GM18867 (cell line): ENCODE measurements at regions not wholly inside any gene's neighbourhood (a gene's known extent, or its start where the extent isn't known, plus 50 kb on each side); places are given as distances from the start of the nearest gene placed in this dataset.
"Not testable (repeated sequence)": the region's sequence is repeated elsewhere in the genome, so short reads cannot be mapped to it uniquely, and the experiment has no call there.

Source experiments
- ATAC-seq: cut with Tn5 transposase; IDR thresholded peaks from one replicate; pipeline ENCODE4 v1.9.1; 2021; ENCODE audit warnings: mild to moderate bottlenecking, moderate library complexity; ENCODE audit not compliant: unreplicated experiment

DNA sequence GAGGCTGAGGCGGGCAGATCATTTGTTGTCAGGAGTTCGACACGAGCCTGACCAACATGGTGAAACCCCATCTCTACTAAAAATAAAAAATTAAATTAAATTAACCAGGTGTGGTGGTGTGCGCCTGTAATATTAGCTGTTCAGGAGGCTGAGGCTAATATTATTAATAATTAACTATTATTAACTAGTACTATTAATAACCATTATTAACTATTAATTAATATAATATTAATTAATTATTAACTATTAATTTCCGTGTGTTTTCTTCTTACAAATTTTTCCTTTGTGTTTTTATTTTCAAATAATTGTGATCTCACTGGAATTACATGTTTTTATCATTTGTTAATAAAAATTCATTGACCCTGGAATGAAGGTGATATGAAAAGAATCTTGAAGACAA is 557.4 kb upstream of the ADGRB3 start:
- ATAC-seq: no peak

DNA sequence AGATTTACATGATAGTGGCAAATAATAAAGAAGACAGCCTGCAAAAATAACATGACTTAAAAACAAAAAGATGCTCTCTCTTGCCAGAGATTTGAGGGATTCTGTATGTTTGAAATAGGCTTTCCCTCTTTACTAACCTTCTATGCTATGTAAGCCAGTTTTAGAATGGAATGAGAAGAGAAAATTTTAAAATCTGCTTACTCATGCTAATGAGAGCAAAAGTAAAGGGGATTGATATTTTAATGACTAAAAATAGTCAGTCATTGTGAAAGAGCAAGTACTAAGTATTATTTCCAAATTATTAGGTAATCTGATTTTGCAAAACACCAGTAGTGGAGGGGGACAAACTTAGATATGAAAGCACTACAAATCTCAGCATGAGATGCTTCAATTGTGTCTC is 563.3 kb upstream of the ADGRB3 start:
- ATAC-seq: no peak

DNA sequence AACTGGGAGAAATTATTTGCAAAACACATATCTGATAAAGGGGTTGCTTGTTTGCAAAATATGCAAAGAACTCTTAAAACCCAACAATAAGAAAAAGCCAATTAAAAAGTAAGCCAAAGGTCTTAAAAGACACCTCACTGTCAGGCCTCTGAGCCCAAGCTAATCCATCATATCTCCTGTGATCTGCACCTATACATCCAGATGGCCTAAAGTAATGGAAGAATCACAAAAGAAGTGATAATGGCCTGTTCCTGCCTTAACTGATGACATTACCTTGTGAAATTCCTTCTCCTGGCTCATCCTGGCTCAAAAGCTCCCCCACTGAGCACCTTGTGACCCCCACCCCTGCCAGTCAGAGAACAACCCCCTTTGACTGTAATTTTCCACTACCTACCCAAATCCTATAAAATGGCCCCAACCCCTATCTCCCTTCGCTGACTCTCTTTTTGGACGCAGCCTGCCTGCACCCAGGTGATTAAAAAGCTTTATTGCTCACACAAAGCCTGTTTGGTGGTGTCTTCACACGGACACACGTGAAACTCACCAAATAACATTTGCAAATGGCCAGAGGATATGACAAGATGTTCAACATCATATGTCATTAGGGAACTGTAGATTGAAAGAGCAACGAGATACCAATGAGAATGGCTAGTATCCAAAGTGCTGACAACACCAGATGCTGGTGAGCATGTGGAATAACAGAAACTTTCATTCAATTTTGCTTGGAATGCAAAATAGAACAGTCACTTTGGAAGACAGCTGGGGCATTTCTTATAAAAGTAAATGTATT is 565.0 kb upstream of the ADGRB3 start:
- ATAC-seq: no peak

DNA sequence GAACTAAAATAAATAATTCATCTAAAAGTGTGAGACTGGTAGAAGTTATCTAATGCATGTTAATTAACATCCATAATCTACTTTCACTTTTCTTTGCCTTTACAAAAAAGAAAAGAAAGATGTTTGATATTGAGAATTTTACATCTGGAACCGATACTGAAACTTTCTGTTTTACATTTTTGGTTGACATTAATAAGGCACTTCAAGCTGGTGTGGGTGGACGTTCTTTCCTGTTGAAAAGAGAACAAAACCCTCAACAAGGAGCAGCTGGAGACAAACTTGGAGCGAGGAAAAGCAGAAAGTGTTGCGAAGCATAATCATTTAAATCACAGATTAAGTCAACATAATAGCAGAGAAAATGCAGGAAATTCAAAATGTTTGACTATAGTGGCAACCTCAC is 575.2 kb upstream of the ADGRB3 start:
- peak; percentile 86 for ATAC-seq

DNA sequence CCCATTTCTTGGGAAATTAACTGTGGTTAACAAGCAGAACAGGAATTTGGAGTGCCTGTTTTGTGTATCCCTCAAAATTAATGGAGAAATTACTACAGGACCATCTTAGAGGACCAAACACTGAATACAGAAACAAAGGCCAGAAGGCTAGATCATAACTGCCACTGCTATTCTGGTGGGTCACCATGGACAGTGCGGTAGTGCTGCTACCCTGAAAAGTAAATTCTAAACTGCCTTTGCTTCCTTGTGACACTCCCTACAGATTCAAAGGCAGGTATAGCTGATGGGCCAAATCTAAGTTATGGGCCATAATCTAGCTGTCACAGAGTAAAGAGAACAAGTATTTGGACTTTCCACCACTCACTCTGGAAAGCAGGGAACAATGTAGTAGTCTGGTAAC is 575.8 kb upstream of the ADGRB3 start:
- peak; percentile 34 for ATAC-seq

DNA sequence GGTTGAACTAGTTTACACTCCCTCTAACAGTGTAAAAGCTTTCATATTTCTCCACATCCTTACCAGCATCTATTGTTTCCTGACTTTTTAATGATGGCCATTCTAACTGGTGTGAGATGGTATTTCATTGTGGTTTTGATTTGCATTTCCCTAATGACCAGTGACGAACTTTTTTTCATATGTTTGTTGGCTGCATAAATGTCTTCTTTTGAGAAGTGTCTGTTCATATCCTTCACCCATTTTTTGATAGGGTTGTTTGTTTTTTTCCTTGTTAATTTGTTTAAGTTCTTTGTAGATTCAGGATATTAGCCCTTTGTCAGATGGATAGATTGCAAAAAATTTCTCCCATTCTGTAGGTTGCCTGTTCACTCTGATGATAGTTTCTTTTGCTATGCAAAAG is 578.5 kb upstream of the ADGRB3 start:
- ATAC-seq: not testable (repeated sequence)

DNA sequence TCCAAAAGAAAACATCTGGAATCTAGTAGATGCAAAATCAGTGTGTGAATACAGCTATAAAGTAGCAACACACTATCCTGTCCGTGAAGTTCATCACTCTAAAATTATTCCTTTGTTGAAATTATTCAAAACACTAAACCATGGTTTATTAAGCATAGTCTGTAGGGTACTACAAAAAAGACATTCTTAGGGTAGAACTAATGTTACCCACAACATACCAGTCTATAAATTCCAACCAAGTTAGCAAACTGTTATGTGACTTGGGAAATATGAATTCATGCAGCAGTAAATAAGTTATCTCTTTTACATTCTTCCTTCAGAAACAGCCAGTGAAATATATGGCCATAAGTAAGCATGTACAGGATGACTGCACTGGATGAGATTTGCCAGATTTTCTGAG is 580.3 kb upstream of the ADGRB3 start:
- ATAC-seq: no peak

DNA sequence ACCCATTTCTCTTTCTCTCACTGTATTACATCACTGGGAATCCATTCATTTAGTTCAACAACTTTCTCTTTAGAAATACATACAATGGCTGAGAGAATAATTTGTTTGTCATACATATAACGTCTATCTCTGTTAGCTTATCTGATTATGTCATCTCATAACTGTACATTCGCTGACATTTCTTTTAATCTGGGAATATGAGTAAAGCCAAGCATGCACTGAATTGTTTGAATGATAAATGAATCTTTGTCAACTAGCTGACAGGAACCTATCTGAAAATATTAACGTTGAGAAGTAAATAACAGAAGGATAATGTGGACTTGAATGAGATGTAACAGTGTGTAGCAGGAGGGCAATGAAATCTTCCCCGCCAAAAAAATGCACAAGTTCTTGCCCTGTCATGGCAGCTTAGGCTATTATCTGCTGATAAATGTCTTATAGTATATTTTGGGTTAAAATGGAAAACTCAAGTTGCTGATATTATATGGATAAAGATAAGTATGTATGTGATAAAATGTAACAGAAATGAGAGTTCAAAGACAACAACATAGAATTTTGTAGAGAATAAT is 581.2 kb upstream of the ADGRB3 start:
- no peak for ATAC-seq

DNA sequence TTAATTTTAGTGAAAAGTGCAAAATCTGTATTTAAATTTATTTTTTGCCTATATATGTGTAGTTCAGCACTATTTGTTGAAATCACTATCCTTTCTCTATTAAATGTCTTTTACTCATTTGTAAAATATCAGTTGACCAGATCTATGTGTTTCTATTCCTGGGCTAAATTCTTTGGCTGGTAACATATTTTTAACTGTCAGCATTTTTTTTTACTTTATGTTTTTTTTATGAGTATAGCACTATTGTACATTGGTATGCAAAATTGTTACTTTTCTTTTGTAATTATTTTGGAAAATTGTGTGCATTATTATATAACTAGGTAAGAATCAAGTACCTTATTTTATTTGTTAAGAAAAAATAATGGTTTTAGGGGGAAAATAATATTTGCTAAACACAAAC is 582.8 kb upstream of the ADGRB3 start:
- ATAC-seq: no peak

DNA sequence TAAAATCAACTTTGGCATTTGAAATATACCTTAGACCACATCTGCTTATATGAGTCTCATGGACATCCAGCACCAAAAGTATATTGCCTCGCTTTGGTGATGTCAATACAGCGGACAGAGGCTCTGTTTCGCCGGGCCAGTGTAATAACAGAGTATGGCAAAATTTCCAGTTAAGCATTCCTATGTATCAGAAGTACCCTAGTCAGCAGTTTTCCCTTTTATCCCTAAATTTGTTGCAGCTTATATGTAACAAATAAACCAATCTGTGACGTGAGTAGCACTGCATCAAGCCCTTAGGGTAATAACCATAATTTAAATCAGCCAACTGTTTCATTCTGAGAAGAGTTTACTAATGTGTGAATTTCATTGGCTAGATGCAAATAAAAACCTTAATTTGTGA is 585.5 kb upstream of the ADGRB3 start:
- no peak for ATAC-seq

DNA sequence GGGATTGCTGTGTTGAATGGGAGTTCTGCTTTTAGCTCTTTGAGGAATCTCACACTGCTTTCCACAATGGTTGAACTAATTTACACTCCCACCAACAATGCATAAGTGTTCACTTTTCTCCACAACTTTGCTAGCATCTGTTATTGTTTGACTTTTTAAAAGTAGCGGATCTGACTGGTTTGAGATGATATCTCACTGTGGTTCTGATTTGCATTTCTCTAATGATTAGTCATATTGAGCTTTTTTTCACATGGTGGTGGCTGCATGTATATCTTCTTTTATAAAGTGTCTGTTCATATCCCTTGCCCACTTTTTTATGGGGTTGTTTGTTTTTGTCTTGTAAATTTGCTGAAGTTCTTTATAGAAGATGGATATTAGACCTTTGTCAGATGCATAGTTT is 588.3 kb upstream of the ADGRB3 start:
- no peak for ATAC-seq

DNA sequence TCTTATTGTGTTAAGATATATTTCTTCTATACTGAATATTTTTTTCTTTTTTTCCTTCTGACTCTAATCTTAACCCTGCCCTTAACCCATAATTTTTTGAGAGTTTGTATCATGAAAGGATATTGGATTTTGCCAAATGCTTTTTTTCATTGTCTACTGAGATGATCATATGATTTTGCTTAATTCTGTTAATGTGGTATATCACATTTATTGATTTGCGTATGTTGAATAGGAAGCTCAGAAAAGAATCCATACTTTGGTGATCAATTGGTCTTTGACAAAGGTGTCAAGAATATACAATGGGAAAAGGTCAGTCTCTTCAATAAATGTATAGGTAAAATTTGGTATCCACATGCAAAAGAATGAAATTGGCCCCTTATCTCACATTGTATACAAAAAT is 588.8 kb upstream of the ADGRB3 start:
- no peak for ATAC-seq

DNA sequence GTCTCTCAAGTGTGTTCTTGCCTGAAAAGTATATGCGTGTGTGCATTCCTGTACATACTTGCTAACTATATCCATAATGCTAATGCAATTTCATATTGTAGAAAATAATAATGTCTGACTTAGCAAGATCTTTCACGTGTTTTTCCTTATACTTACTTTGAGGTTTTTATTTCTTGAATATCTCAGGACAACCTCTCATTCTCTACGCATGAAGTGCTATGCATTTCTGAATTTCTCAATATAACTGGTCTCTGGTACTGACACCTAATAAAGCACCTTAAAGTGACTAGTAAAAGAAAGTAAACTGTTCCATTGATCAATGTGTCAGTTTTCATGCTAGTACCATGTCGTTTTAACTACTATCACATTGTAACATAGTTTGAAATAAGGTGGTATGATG is 589.9 kb upstream of the ADGRB3 start:
- no peak for ATAC-seq

DNA sequence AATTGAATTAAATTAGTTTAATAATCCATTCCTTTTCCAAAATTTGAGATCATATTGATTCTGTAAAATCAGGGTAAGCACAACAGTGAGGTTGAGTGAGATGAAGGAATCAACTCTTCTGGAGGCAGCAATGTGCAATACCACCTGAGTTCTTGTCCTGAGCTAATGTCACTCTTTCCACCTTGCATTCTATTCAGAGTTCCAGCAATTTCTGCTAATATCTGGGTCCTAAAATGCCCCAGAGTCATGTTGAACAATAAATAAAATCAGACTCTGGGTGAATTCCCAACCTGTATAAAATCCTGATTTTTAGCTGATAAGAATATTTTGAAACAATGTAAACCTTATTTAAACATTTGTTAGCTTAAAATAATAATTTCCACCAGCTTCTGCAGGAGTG is 590.8 kb upstream of the ADGRB3 start:
- no peak for ATAC-seq

DNA sequence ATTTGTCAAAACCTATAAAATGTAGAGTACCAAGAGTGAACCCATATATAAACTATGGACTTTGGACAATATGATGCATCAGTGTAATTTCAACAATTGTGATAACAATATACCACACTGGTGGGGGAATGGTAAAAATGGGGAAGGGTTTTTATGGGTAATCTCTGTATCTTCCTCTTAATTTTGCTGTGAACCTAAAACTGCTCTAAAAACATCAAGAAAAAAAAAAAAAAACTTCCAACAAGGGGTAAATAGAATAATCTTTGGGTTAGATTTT is 592.0 kb upstream of the ADGRB3 start:
- no peak for ATAC-seq

DNA sequence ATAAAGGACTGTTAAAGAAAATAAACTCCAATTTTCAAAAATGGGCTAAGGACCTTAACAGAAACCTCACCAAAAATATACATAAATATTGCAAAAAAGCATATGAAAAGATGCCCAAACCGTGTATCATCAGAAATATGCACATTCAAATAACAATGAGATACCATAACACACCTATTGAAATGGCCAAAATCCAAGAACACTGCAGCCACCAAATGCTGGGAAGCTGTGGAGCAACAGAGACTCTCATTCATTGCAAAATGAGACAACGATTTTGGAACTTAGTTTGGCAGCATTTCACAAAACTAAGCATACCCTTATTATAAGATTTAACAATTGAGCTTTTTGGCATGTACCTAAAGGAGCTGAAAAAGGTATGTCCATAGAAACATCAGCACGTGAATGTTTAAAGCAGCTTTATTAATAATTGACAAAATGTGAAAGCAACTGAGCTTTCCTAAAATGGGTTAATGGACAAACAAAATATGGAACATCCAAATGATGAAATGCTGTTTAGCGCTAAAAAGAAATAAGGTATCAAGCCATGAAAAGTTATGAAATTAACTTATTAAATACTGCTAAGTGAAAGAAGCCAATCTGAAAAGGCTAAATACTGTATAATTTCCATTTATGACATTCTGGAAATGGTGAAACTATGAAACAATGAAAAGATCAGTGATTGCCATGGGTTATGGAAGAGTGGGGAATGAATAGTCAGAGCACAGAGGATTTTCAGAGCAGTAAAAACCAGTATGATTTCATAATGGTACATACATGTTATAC is 592.6 kb upstream of the ADGRB3 start:
- ATAC-seq: no peak

DNA sequence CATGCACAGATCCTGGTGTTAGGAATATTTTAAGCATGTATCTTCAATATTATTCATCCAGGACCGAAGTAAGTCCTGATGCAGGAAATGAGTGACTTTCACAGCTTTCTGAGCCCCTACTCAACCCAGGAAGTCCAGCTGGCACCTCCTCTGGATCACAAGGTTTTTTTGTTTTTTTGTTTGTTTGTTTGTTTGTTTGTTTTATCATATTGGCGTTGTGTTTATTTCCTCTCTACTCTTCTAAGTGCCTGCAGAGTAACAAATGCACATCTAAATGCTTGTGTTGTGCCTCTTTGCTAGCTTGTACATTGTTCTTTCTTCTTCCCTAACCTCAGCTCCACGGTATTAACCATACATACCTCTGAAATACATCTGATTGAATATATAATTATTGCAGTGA is 594.3 kb upstream of the ADGRB3 start:
- no peak for ATAC-seq

DNA sequence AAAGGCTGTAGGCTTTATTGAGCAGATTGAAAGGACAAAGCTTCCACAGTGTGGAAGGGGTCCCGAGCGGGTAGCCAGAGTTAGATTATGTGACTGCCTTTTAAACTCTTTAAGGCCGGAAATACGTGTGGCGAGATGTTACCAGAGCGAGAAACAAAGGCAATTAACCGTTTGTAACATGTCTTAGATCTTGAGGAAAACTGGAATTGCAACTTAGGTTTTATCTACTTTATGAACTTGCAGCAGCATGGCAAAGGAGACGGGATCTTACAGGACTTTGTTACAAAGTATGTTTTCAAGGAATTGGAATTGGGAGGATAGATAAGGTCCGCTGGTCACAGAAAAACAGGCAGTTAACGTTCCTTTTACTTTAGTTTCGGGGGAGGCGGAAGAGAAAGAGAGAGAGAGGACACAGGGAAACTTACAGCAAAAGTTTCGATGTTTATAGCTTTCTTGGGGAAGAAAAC is 594.7 kb upstream of the ADGRB3 start:
- ATAC-seq: no peak

DNA sequence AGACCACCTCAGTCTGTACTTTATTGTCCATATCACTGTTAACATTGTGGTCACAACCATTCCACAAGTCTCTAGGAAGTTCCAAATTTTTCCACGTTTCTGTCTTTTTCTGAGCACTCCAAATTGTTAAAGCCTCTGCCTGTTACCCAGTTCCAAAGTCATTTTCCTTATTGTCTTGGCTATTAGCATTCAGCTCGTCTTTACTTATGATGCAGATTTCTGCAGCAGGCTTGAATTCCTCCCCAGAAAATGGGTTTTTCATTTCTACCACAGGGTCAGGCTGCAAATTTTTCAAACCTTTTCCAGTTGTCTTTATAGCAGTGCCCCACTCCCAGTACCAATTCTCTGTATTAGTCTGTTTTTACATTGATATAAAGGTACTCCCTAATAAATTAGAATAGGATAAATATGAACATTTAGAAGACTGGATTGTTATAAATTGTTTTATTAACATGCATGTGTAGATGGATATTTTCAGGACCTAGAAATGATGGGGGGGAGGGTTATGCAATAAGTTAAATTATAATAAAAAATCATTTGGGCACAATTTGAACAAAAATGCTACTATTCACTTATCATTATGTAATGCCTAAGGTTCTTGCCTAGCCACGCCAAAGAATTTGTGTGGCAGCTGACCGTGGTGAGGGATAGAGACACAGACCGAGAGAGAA is 595.3 kb upstream of the ADGRB3 start:
- no peak for ATAC-seq

DNA sequence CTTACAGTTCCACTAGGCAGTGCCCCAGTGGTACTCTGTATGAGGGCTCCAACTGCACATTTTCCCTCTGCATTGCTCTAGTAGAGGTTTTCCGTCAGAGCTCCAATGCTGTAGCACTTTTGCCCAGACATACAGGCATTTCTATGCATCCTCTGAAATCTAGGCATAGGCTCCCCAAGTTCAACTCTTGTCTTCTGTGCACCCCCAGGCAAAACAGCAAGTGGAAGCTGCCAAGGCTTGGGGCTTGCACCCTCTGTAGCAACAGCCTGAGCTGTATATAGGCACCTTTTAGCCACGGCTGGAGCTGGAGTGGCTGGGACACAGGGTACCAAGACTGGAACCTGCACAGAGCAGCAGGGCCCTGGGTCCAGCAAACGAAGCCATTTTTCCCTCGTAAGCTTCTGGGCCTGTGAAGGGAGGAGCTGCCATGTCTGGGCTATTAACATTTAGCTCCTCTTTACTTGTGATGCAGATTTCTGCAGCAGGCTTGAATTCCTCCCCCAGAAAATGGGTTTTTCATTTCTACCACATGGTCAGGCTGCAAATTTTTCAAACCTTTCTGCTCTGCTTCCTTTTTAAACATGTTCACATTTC is 596.2 kb upstream of the ADGRB3 start:
- ATAC-seq: no peak

DNA sequence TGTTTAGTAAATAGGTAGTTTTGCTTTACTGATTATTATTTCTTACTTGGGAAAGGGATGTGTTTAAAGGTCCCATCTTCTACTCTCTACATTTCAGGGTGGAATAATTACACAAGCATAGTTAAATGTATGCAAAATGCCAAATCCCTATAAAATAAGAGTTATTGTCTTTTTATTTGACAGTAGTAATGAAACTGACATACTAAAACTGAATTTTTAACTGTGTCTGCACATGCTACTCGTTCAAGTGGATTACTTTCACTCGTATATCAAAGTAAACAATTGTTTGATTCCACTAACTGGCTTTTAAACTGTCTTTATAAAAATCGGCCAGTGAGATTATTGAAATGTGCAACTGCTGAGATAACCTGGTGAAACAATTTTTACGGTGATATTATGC is 602.9 kb upstream of the ADGRB3 start:
- ATAC-seq: no peak
